K562 (cell line): ENCODE measurements at regions not wholly inside any gene's neighbourhood (a gene's known extent, or its start where the extent isn't known, plus 50 kb on each side); places are given as distances from the start of the nearest gene placed in this dataset.

ENCODE experiments used
- BACH1 ChIP-seq: fragments of 200-800 bp; sonication (Bioruptor generic); IDR thresholded peaks from 2 replicates; pipeline ENCODE4 v1.6.1; 2016; ENCODE audit warnings: missing genetic modification characterization, missing compliant biosample characterization
- CSDE1 ChIP-seq, 2 experiments: fragments of 450-650 bp; IDR thresholded peaks; 2 replicates each; pipeline ENCODE4 v1.6.1; 2016; ENCODE audit warnings: mild to moderate bottlenecking in 1 of 2
- ELK1 ChIP-seq: sonication (generic); formaldehyde crosslinking; IDR thresholded peaks from 2 replicates; pipeline ENCODE4 v1.8.1; 2022; ENCODE audit warnings: missing genetic modification reagents
- EP300 ChIP-seq: IDR thresholded peaks from 2 replicates; pipeline ENCODE4 v1.6.1; 2012; ENCODE audit warnings: low read length, improper control_type of control experiment
- ERF ChIP-seq: fragments of 450-650 bp; formaldehyde crosslinking; IDR thresholded peaks from 2 replicates; pipeline ENCODE4 v1.4.0; 2020; ENCODE audit warnings: mild to moderate bottlenecking, mixed read lengths
- ETV1 ChIP-seq: fragments of 450-650 bp; conservative IDR thresholded peaks from 2 replicates; pipeline ENCODE4 v1.6.1; 2016; ENCODE audit warnings: missing genetic modification characterization, control low read depth, low read depth, missing compliant biosample characterization
- FOS ChIP-seq: IDR thresholded peaks from 3 replicates; pipeline ENCODE4 v1.6.1; 2011; ENCODE audit not compliant: insufficient read length; ENCODE audit errors: extremely low read depth
- HNRNPH1 ChIP-seq: fragments of 200-400 bp; formaldehyde crosslinking; optimal IDR thresholded peaks from 2 replicates; pipeline ENCODE3; 2017; ENCODE audit warnings: low read depth, mild to moderate bottlenecking, low read length, moderate library complexity
- NFATC3 ChIP-seq: fragments of 450-650 bp; IDR thresholded peaks from 2 replicates; pipeline ENCODE4 v1.6.1; 2017; ENCODE audit warnings: mild to moderate bottlenecking
- POLR2H ChIP-seq: IDR thresholded peaks from 2 replicates; pipeline ENCODE4 v1.6.1; 2016; ENCODE audit warnings: missing genetic modification characterization, low read depth, mild to moderate bottlenecking, control low read depth, missing compliant biosample characterization, moderate library complexity
- SIN3B ChIP-seq: fragments of 450-650 bp; IDR thresholded peaks from 2 replicates; pipeline ENCODE4 v1.6.1; 2017; ENCODE audit warnings: low read depth, mild to moderate bottlenecking, moderate library complexity
- STAG1 ChIP-seq: sonication (generic); formaldehyde crosslinking; IDR thresholded peaks from 2 replicates; pipeline ENCODE4 v1.5.0; 2020; ENCODE audit warnings: missing genetic modification reagents, borderline replicate concordance
- TBL1XR1 ChIP-seq, 2 experiments: IDR thresholded peaks; 2 replicates each; pipeline ENCODE4 v1.6.1; 2012; ENCODE audit warnings: improper control_type of control experiment in 2 of 2, low read length in 2 of 2, mild to moderate bottlenecking in 1 of 2
- TCF7L2 ChIP-seq: fragments of 150-350 bp; IDR thresholded peaks from 2 replicates; pipeline ENCODE4 v1.6.1; 2016; ENCODE audit warnings: low read depth, mild to moderate bottlenecking, low read length, moderate library complexity
- TCFL5 ChIP-seq: fragments of 250-450 bp; sonication (Bioruptor Pico); conservative IDR thresholded peaks from 2 replicates; pipeline ENCODE4 v1.6.1; 2021; ENCODE audit warnings: mild to moderate bottlenecking, moderate library complexity, matching md5 sums
- ZBTB43 ChIP-seq: sonication (generic); formaldehyde crosslinking; IDR thresholded peaks from 2 replicates; pipeline ENCODE4 v1.8.0; 2023; ENCODE audit warnings: mild to moderate bottlenecking, missing genetic modification reagents
- ZC3H4 ChIP-seq: sonication (generic); formaldehyde crosslinking; IDR thresholded peaks from 2 replicates; pipeline ENCODE4 v1.9.0; 2021; ENCODE audit warnings: missing genetic modification reagents, borderline replicate concordance
- ZNF318 ChIP-seq, 2 experiments: fragments of 450-650 bp; IDR thresholded peaks; 2 replicates each; pipeline ENCODE4 v1.6.1; 2016; ENCODE audit warnings: mild to moderate bottlenecking in 2 of 2, borderline replicate concordance in 1 of 2, low read depth in 1 of 2, moderate library complexity in 1 of 2
- ZNF76 ChIP-seq: fragments of 250-450 bp; sonication (Bioruptor Pico); IDR thresholded peaks from 2 replicates; pipeline ENCODE4 v1.4.0; 2020; ENCODE audit warnings: mild to moderate bottlenecking, moderate library complexity, borderline replicate concordance

- no peak for TF ChIP-seq ELK1 (CRISPR knock-in tag)
- no peak for TF ChIP-seq NFATC3
- no peak for TF ChIP-seq SIN3B
- no peak for TF ChIP-seq ERF (CRISPR knock-in tag)
- TF ChIP-seq CSDE1 (IDR thresholded peaks at IDR 0.05): no peak
- TF ChIP-seq ZNF76 (CRISPR knock-in tag): no peak
- TF ChIP-seq FOS: no peak
- TF ChIP-seq TCF7L2: no peak
- TF ChIP-seq TBL1XR1 (IDR thresholded peaks at IDR 0.05; ENCODE audit: low read length in 2 of 2): peak; percentile 83 to 90; a peak in 3 of 4 replicates
- TF ChIP-seq EP300: peak; percentile 98
- 0 out of 2 replicates have a peak, but pooled peaks have one; percentile 21 for TF ChIP-seq ETV1 (tag)
- no peak for TF ChIP-seq ZBTB43 (CRISPR knock-in tag)
- TF ChIP-seq BACH1: no peak
- TF ChIP-seq ZNF318 (IDR thresholded peaks at IDR 0.05; ENCODE audit: borderline replicate concordance in 1 of 2, low read depth in 1 of 2): 0 out of 4 replicates have a peak, but pooled peaks of 1 of the 2 experiments have one; percentile 60
- TF ChIP-seq HNRNPH1: no peak
- TF ChIP-seq POLR2H: no peak
- no peak for TF ChIP-seq STAG1 (CRISPR knock-in tag)
- no peak for TF ChIP-seq ZC3H4
- no peak for TF ChIP-seq TCFL5 (CRISPR knock-in tag)
Measured at GRCh38 chr2:191597186-191597751, 80.7 kb upstream of the NABP1 start (continued).
